Thyroid gland (tissue), 4 donors: ENCODE measurements at regions not wholly inside any gene's neighbourhood (a gene's known extent, or its start where the extent isn't known, plus 50 kb on each side); places are given as distances from the start of the nearest gene placed in this dataset.

Source experiments
- DNase-seq, 2 donors: peaks; one replicate each; pipeline ENCODE4 v3.0.0-alpha.2; 2019
- H3K27ac ChIP-seq, 3 donors: fragments of 200-600 bp; sonication (generic); 1 replicate in 2 of 3; 2 replicates in 1 of 3; pipeline ENCODE4 v1.5.1; 2016 to 2019; ENCODE audit warnings: mild to moderate bottlenecking in 1 of 3, moderate library complexity in 1 of 3
- H3K27me3 ChIP-seq: fragments of 200-600 bp; sonication (generic); one replicate; pipeline ENCODE4 v1.5.1; 2019
- H3K36me3 ChIP-seq, 2 donors: fragments of 200-600 bp; sonication (generic); one replicate each; pipeline ENCODE4 v1.5.1; 2016 to 2019
- H3K4me1 ChIP-seq, 2 donors: fragments of 200-600 bp; sonication (generic); one replicate each; pipeline ENCODE4 v1.5.1; 2017 to 2019
- H3K4me3 ChIP-seq, 3 donors: fragments of 200-600 bp; sonication (generic); replicated peaks in 1 of 3; 1 replicate in 2 of 3; 2 replicates in 1 of 3; pipeline ENCODE4 v1.5.1; 2016; ENCODE audit warnings: mild to moderate bottlenecking in 1 of 3
- H3K9me3 ChIP-seq: fragments of 200-600 bp; sonication (generic); one replicate; pipeline ENCODE4 v1.5.1; 2017
- CTCF ChIP-seq, 6 experiments: fragments of 200-600 bp in 3 of 6; fragments of 450-650 bp in 3 of 6; sonication (generic) in 3 of 6; IDR thresholded peaks; one replicate each; pipeline ENCODE4 v1.5.1; 2016 to 2019; ENCODE audit warnings: antibody characterized with exemption in 6 of 6, mild to moderate bottlenecking in 2 of 6, inconsistent platforms in 1 of 6, moderate library complexity in 1 of 6
- POLR2A ChIP-seq, 2 donors: fragments of 450-650 bp; IDR thresholded peaks; one replicate each; pipeline ENCODE4 v1.6.1; 2017; ENCODE audit warnings: antibody characterized with exemption in 2 of 2, mild to moderate bottlenecking in 2 of 2, moderate library complexity in 1 of 2
- WGBS, 2 donors: methylation state at CpG; one replicate each; pipeline ENCODE4 v1.1.5; 2017; 5-methylcytosine and 5-hydroxymethylcytosine counted together
- intact Hi-C: fragments of 100-400 bp; cut with DNase I; formaldehyde crosslinking; loops from one replicate; pipeline ENCODE4 v1.15.1; 2023

DNA sequence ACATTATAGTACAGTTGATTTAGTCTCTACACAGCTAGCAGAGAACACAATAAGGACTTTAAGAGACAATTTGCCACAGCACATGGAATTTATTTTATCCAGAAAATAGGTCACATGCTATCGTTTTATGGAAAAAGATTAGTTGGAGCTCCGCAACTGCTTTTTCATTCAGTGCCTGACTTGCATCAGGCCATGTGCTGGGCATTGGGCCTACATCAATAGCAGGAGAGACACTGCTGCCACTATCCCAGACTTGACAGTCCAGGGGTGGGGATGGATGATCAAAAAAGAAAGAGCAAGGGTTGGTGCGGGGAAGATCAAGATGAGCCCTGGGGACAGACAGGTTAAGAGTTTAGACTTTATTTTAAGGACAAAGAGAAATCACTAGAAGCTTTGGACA, 75.2 kb upstream of the C3orf80 start:
- Histone ChIP-seq H3K36me3 (no peaks in the 10 kb centered on the region), H3K27me3 (no peaks in the 10 kb centered on the region)

DNA sequence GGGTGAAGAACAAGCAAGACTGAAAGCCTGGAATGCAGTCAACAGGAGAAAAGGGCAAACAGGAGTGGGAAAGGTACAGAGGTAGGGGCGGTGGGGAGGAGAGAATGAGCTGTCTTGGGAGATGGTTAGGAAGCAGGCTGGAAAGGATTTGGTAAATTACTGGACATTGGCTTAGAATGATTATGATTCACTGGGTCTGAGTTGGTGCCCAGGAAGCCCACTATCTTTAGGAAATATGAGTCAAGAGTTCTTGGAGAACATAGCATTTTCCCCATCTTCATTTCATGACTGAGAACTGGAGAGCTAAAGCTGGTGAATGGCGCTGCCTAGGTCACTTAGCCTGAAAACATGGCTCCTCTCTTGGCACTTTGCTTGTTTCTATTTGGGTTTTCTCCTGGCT, 74.7 kb upstream of the C3orf80 start:
- Histone ChIP-seq H3K4me1 (no peaks in the 10 kb centered on the region), H3K27ac (no peak overlapping the region), H3K9me3 (no peaks in the 10 kb centered on the region), H3K4me3 (no peak overlapping the region), H3K27me3 (no peaks in the 10 kb centered on the region), H3K36me3 (no peaks in the 10 kb centered on the region)
- WGBS, 2 donors: 83 to 86% methylated on average over 2 of the region's 2 CpGs
- no peak for TF ChIP-seq POLR2A (IDR thresholded peaks at IDR 0.05)
- no peak for TF ChIP-seq CTCF (IDR thresholded peaks at IDR 0.05)
- intact Hi-C loops: no loop called here
- DNase-seq: no peak

More for the DNA sequence above, 75.2 kb upstream of the C3orf80 start:
- Histone ChIP-seq H3K9me3 (no peaks in the 10 kb centered on the region), H3K4me1 (no peaks in the 10 kb centered on the region), H3K27ac (no peak overlapping the region), H3K4me3 (no peak overlapping the region)
- no peak for DNase-seq
- whole genome bisulfite sequencing, 2 donors: 77 to 89% methylated on average over 3 of the region's 3 CpGs
- TF ChIP-seq CTCF (IDR thresholded peaks at IDR 0.05) (no peak), POLR2A (IDR thresholded peaks at IDR 0.05) (no peak)
- intact Hi-C loops: no loop called here

DNA sequence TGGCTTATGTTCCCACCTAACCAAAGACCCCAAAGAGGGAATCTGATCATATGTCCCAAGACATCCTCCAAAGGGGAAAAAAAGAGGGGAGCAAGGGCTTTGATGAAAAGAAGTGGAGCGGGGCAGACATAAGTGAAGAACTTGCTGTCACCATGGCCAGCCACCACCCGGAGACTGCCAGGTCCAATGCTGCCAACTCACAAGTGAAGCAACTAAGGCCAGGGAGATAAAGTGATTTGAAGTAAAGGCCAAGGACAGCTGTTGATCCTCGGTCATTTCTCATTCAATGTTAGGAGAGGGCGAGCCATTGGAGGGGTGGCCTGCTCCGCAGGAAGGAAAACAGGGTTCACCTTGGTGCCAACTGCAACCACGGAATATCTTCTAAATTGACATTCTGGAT, 72.6 kb upstream of the C3orf80 start:
- Histone ChIP-seq H3K27me3 (no peaks in the 10 kb centered on the region), H3K4me3 (no peak overlapping the region), H3K9me3 (no peaks in the 10 kb centered on the region), H3K36me3 (no peaks in the 10 kb centered on the region), H3K4me1 (peaks cover 0 to 2% of the 10 kb centered on the region in 2 donors), H3K27ac (no peak overlapping the region)
- no peak for TF ChIP-seq CTCF (IDR thresholded peaks at IDR 0.05)
- no peak for TF ChIP-seq POLR2A (IDR thresholded peaks at IDR 0.05)
- intact Hi-C loops: no loop called here
- no peak for DNase-seq
- 96% methylated on average over 6 of the region's 6 CpGs for WGBS, 2 donors

GRCh38 chr3:160154033-160154432, 71.2 kb upstream of the C3orf80 start:
- Histone ChIP-seq H3K9me3 (no peaks in the 10 kb centered on the region), H3K4me3 (no peak overlapping the region), H3K36me3 (no peaks in the 10 kb centered on the region), H3K27me3 (no peaks in the 10 kb centered on the region), H3K27ac (no peak overlapping the region), H3K4me1 (peaks cover 0 to 4% of the 10 kb centered on the region in 2 donors)
- DNase-seq: no peak
- WGBS, 2 donors: 86 to 95% methylated on average over 4 of the region's 4 CpGs
- TF ChIP-seq POLR2A (IDR thresholded peaks at IDR 0.05): no peak
- TF ChIP-seq CTCF (IDR thresholded peaks at IDR 0.05): no peak
- intact Hi-C loops: no loop called here

- H3K36me3 ChIP-seq: no peaks in the 10 kb centered on the region
- H3K4me1 ChIP-seq: peaks cover 0 to 4% of the 10 kb centered on the region in 2 donors
- H3K4me3 ChIP-seq: no peak overlapping the region
- no peak for TF ChIP-seq POLR2A (IDR thresholded peaks at IDR 0.05)
- WGBS, 2 donors: 54% methylated on average over 2 of the region's 2 CpGs
- H3K9me3 ChIP-seq: no peaks in the 10 kb centered on the region
- DNase-seq: no peak
- no peaks in the 10 kb centered on the region for H3K27me3 ChIP-seq
- intact Hi-C loops: no loop called here
- no peak overlapping the region for H3K27ac ChIP-seq
Measured at GRCh38 chr3:160154596-160154995, 70.6 kb upstream of the C3orf80 start.

GRCh38 chr3:160157321-160157720, 67.9 kb upstream of the C3orf80 start:
- Histone ChIP-seq H3K4me1 (peaks cover 0 to 4% of the 10 kb centered on the region in 2 donors), H3K27ac (no peak overlapping the region), H3K27me3 (no peaks in the 10 kb centered on the region), H3K4me3 (no peak overlapping the region), H3K36me3 (no peaks in the 10 kb centered on the region), H3K9me3 (no peaks in the 10 kb centered on the region)
- TF ChIP-seq CTCF (IDR thresholded peaks at IDR 0.05) (no peak), POLR2A (IDR thresholded peaks at IDR 0.05) (no peak)
- WGBS, 2 donors: 85 to 94% methylated on average over 1 of the region's 1 CpG
- peak; percentile 42 to 57 for DNase-seq
- intact Hi-C loops: no loop called here
